ENCODE measurements at regions not wholly inside any gene's neighbourhood (a gene's known extent, or its start where the extent isn't known, plus 50 kb on each side); places are given as distances from the start of the nearest gene placed in this dataset.

GRCh38 chr18:47500930-47501329 lies 249.5 kb upstream of the SKOR2 start:
- no peak for TF ChIP-seq CREB1 (IDR thresholded peaks at IDR 0.05)
- TF ChIP-seq CREB1 (CRISPR knock-in tag; IDR thresholded peaks at IDR 0.05) = no peak
- TF ChIP-seq, protein P1, sequence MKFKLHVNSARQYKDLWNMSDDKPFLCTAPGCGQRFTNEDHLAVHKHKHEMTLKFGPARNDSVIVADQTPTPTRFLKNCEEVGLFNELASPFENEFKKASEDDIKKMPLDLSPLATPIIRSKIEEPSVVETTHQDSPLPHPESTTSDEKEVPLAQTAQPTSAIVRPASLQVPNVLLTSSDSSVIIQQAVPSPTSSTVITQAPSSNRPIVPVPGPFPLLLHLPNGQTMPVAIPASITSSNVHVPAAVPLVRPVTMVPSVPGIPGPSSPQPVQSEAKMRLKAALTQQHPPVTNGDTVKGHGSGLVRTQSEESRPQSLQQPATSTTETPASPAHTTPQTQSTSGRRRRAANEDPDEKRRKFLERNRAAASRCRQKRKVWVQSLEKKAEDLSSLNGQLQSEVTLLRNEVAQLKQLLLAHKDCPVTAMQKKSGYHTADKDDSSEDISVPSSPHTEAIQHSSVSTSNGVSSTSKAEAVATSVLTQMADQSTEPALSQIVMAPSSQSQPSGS (CRISPR knock-in tag; IDR thresholded peaks at IDR 0.05) = no peak
- TF ChIP-seq, protein P2, sequence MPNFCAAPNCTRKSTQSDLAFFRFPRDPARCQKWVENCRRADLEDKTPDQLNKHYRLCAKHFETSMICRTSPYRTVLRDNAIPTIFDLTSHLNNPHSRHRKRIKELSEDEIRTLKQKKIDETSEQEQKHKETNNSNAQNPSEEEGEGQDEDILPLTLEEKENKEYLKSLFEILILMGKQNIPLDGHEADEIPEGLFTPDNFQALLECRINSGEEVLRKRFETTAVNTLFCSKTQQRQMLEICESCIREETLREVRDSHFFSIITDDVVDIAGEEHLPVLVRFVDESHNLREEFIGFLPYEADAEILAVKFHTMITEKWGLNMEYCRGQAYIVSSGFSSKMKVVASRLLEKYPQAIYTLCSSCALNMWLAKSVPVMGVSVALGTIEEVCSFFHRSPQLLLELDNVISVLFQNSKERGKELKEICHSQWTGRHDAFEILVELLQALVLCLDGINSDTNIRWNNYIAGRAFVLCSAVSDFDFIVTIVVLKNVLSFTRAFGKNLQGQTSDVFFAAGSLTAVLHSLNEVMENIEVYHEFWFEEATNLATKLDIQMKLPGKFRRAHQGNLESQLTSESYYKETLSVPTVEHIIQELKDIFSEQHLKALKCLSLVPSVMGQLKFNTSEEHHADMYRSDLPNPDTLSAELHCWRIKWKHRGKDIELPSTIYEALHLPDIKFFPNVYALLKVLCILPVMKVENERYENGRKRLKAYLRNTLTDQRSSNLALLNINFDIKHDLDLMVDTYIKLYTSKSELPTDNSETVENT (CRISPR knock-in tag; IDR thresholded peaks at IDR 0.05) = no peak
- TF ChIP-seq ETV6 (IDR thresholded peaks at IDR 0.05; ENCODE audit: borderline replicate concordance in 1 of 2, low read depth in 2 of 2, low read length in 1 of 2) = no peak
- TF ChIP-seq ETV6 (CRISPR knock-in tag; IDR thresholded peaks at IDR 0.05; ENCODE audit: borderline replicate concordance) = no peak
- TF ChIP-seq HIVEP1 (CRISPR knock-in tag; IDR thresholded peaks at IDR 0.05) = no peak
- no peak for TF ChIP-seq FOXK2 (conservative IDR thresholded peaks at IDR 0.05 in 1 of 2, IDR thresholded peaks at IDR 0.05 in 1 of 2; ENCODE audit: low read depth in 2 of 2)

Data from K562 (cell line).